Retinal pigment epithelial cell (primary cell): ENCODE measurements at regions not wholly inside any gene's neighbourhood (a gene's known extent, or its start where the extent isn't known, plus 50 kb on each side); places are given as distances from the start of the nearest gene placed in this dataset.
"Not testable (repeated sequence)": the region's sequence is repeated elsewhere in the genome, so short reads cannot be mapped to it uniquely, and the experiment has no call there.

Experiments used
- DNase-seq: peaks from one replicate; pipeline ENCODE4 v3.0.0-alpha.2; 2010; ENCODE audit warnings: low read depth
- H3K4me3 ChIP-seq: 2 replicates; pipeline ENCODE4 v1.5.1; 2011; ENCODE audit warnings: mild to moderate bottlenecking, low read length, control low read depth, moderate library complexity
- CTCF ChIP-seq: conservative IDR thresholded peaks from 2 replicates; pipeline ENCODE4 v1.5.1; 2011; ENCODE audit warnings: low read depth, low read length, control low read depth, inconsistent platforms

- no peak for TF ChIP-seq CTCF
- H3K4me3 ChIP-seq: no peak overlapping the region
- DNase-seq: no peak
These were observed 129.8 kb upstream of the SMLR1 start for GRCh38 chr6:130697271-130697994.

GRCh38 chr6:130697995-130698535 is 129.1 kb upstream of the SMLR1 start:
- no peak overlapping the region for H3K4me3 ChIP-seq
- peak; percentile 87 for TF ChIP-seq CTCF
- DNase-seq: no peak

- no peak overlapping the region for H3K4me3 ChIP-seq
- no peak for TF ChIP-seq CTCF
- no peak for DNase-seq
These were observed 127.5 kb upstream of the SMLR1 start for GRCh38 chr6:130699742-130700141.

GRCh38 chr6:130700397-130700796 is 126.8 kb upstream of the SMLR1 start:
- no peak for TF ChIP-seq CTCF
- DNase-seq: no peak
- H3K4me3 ChIP-seq: no peak overlapping the region

- DNase-seq: no peak
- no peak overlapping the region for H3K4me3 ChIP-seq
- TF ChIP-seq CTCF: no peak
These were observed 118.9 kb upstream of the SMLR1 start for GRCh38 chr6:130708338-130708737.

- H3K4me3 ChIP-seq, DNase-seq: not testable (repeated sequence)
These were observed 115.6 kb upstream of the SMLR1 start for GRCh38 chr6:130711641-130712040.

GRCh38 chr6:130713144-130713543 is 114.1 kb upstream of the SMLR1 start:
- H3K4me3 ChIP-seq: no peak overlapping the region
- TF ChIP-seq CTCF: no peak
- no peak for DNase-seq
